ENCODE measurements at regions not wholly inside any gene's neighbourhood (a gene's known extent, or its start where the extent isn't known, plus 50 kb on each side); places are given as distances from the start of the nearest gene placed in this dataset.

DNA sequence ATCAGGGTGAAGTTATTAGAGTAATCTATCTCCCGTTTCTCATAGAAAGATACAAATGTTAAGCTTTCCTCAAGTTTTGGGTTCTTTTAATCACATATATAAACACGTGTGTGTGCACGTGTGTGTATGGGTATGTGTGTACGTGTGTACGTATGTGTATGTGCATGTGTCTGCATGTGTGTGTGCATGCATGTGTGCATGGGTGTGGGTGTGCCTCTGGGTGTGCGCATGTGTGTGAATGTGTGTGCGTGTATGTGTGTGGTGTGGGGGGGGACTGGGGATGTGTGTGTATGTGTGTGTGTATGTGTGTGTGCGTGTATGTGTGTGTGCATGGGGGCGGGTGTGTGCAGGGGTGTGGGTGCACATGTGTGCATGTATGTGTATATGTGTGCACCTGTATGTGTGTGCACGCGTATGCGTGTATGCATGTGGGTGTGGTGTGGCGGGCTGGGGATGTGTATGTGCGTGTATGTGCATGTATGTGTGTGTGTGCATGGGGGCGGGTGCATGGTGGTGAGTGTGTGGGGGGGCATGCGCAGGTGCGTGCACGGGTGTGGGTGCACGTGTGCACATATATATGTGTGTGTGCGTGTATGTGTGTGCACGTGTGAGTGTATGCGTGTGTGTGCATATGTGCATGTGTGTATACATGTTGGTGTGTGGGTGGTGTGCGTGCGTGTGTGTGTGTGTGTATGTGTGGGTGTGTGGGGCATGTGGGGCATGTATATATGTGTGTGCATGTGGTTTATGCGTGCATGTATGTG lies 304.0 kb downstream of the MBD2 start:
- TF ChIP-seq POLR2A (IDR thresholded peaks at IDR 0.05), result no peak
- TF ChIP-seq, protein P1, sequence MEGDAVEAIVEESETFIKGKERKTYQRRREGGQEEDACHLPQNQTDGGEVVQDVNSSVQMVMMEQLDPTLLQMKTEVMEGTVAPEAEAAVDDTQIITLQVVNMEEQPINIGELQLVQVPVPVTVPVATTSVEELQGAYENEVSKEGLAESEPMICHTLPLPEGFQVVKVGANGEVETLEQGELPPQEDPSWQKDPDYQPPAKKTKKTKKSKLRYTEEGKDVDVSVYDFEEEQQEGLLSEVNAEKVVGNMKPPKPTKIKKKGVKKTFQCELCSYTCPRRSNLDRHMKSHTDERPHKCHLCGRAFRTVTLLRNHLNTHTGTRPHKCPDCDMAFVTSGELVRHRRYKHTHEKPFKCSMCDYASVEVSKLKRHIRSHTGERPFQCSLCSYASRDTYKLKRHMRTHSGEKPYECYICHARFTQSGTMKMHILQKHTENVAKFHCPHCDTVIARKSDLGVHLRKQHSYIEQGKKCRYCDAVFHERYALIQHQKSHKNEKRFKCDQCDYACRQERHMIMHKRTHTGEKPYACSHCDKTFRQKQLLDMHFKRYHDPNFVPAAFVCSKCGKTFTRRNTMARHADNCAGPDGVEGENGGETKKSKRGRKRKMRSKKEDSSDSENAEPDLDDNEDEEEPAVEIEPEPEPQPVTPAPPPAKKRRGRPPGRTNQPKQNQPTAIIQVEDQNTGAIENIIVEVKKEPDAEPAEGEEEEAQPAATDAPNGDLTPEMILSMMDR (IDR thresholded peaks at IDR 0.05), result no peak

Data from prostate gland (tissue), 2 donors.